ENCODE measurements at regions not wholly inside any gene's neighbourhood (a gene's known extent, or its start where the extent isn't known, plus 50 kb on each side); places are given as distances from the start of the nearest gene placed in this dataset.

GRCh38 chr4:148563684-148564083 lies 121.5 kb upstream of the NR3C2 start:
- H3K36me3 ChIP-seq (ENCODE audit: control insufficient read depth, low read length), result no peaks in the 10 kb centered on the region
- H4K20me1 ChIP-seq (ENCODE audit: control insufficient read depth, insufficient read depth, low read depth, low read length), result no peaks in the 10 kb centered on the region
- no peak overlapping the region for H3K4me3 ChIP-seq (ENCODE audit: low read length)
- TF ChIP-seq CTCF (IDR thresholded peaks at IDR 0.05; ENCODE audit: low read depth, low read length, poor library complexity, severe bottlenecking) (no peak), EZH2phosphoT487 (IDR thresholded peaks at IDR 0.05; ENCODE audit: borderline replicate concordance, low read length) (no peak)
- no peak overlapping the region for H3K4me2 ChIP-seq (ENCODE audit: low read length)
- no peaks in the 10 kb centered on the region for H3K9me3 ChIP-seq (ENCODE audit: control insufficient read depth, insufficient read depth, low read length)
- H3K9me2 ChIP-seq (replicated peaks; ENCODE audit: control insufficient read depth, low read length), result no peaks in the 10 kb centered on the region
- no peaks in the 10 kb centered on the region for H3K79me2 ChIP-seq (ENCODE audit: control insufficient read depth, low read length)
- no peaks in the 10 kb centered on the region for H3F3A ChIP-seq (ENCODE audit: control insufficient read depth, insufficient read depth)
- no peaks in the 10 kb centered on the region for H3K27me3 ChIP-seq (ENCODE audit: control insufficient read depth, low read length)
- H3K27ac ChIP-seq (ENCODE audit: low read depth, low read length), result no peak overlapping the region
- H3K4me1 ChIP-seq (ENCODE audit: control insufficient read depth, low read length), result no peaks in the 10 kb centered on the region

- Histone ChIP-seq H3K27ac (ENCODE audit: low read depth, low read length) (no peak overlapping the region), H3K4me1 (ENCODE audit: control insufficient read depth, low read length) (no peaks in the 10 kb centered on the region), H3K36me3 (ENCODE audit: control insufficient read depth, low read length) (no peaks in the 10 kb centered on the region), H4K20me1 (ENCODE audit: control insufficient read depth, insufficient read depth, low read depth, low read length) (no peaks in the 10 kb centered on the region), H3K9me3 (ENCODE audit: control insufficient read depth, insufficient read depth, low read length) (no peaks in the 10 kb centered on the region), H3K4me2 (ENCODE audit: low read length) (no peak overlapping the region), H3K79me2 (ENCODE audit: control insufficient read depth, low read length) (no peaks in the 10 kb centered on the region), H3K4me3 (ENCODE audit: low read length) (no peak overlapping the region), H3F3A (ENCODE audit: control insufficient read depth, insufficient read depth) (no peaks in the 10 kb centered on the region), H3K27me3 (ENCODE audit: control insufficient read depth, low read length) (no peaks in the 10 kb centered on the region), H3K9me2 (replicated peaks; ENCODE audit: control insufficient read depth, low read length) (no peaks in the 10 kb centered on the region)
- TF ChIP-seq CTCF (IDR thresholded peaks at IDR 0.05; ENCODE audit: low read depth, low read length, poor library complexity, severe bottlenecking), result no peak
- no peak for TF ChIP-seq EZH2phosphoT487 (IDR thresholded peaks at IDR 0.05; ENCODE audit: borderline replicate concordance, low read length)
Measured at GRCh38 chr4:148561467-148561866, 119.3 kb upstream of the NR3C2 start.

GRCh38 chr4:148557793-148558192 lies 115.6 kb upstream of the NR3C2 start:
- no peaks in the 10 kb centered on the region for H3K27me3 ChIP-seq (ENCODE audit: control insufficient read depth, low read length)
- H3K79me2 ChIP-seq (ENCODE audit: control insufficient read depth, low read length), result no peaks in the 10 kb centered on the region
- H3K36me3 ChIP-seq (ENCODE audit: control insufficient read depth, low read length), result no peaks in the 10 kb centered on the region
- no peak overlapping the region for H3K27ac ChIP-seq (ENCODE audit: low read depth, low read length)
- no peak overlapping the region for H3K4me2 ChIP-seq (ENCODE audit: low read length)
- H3K4me1 ChIP-seq (ENCODE audit: control insufficient read depth, low read length), result no peaks in the 10 kb centered on the region
- H4K20me1 ChIP-seq (ENCODE audit: control insufficient read depth, insufficient read depth, low read depth, low read length), result no peaks in the 10 kb centered on the region
- no peak overlapping the region for H3K4me3 ChIP-seq (ENCODE audit: low read length)
- no peak for TF ChIP-seq EZH2phosphoT487 (IDR thresholded peaks at IDR 0.05; ENCODE audit: borderline replicate concordance, low read length)
- TF ChIP-seq CTCF (IDR thresholded peaks at IDR 0.05; ENCODE audit: low read depth, low read length, poor library complexity, severe bottlenecking), result no peak
- H3K9me2 ChIP-seq (replicated peaks; ENCODE audit: control insufficient read depth, low read length), result no peaks in the 10 kb centered on the region
- H3K9me3 ChIP-seq (ENCODE audit: control insufficient read depth, insufficient read depth, low read length), result no peaks in the 10 kb centered on the region
- H3F3A ChIP-seq (ENCODE audit: control insufficient read depth, insufficient read depth), result no peaks in the 10 kb centered on the region

GRCh38 chr4:148550788-148551187 lies 108.6 kb upstream of the NR3C2 start:
- Histone ChIP-seq H3K4me1 (ENCODE audit: control insufficient read depth, low read length) (no peaks in the 10 kb centered on the region), H3K27ac (ENCODE audit: low read depth, low read length) (no peak overlapping the region), H3K9me2 (replicated peaks; ENCODE audit: control insufficient read depth, low read length) (no peaks in the 10 kb centered on the region), H3K79me2 (ENCODE audit: control insufficient read depth, low read length) (no peaks in the 10 kb centered on the region), H3F3A (ENCODE audit: control insufficient read depth, insufficient read depth) (no peaks in the 10 kb centered on the region), H3K27me3 (ENCODE audit: control insufficient read depth, low read length) (no peaks in the 10 kb centered on the region), H3K9me3 (ENCODE audit: control insufficient read depth, insufficient read depth, low read length) (no peaks in the 10 kb centered on the region), H3K36me3 (ENCODE audit: control insufficient read depth, low read length) (no peaks in the 10 kb centered on the region), H4K20me1 (ENCODE audit: control insufficient read depth, insufficient read depth, low read depth, low read length) (no peaks in the 10 kb centered on the region), H3K4me2 (ENCODE audit: low read length) (no peak overlapping the region), H3K4me3 (ENCODE audit: low read length) (no peak overlapping the region)
- TF ChIP-seq EZH2phosphoT487 (IDR thresholded peaks at IDR 0.05; ENCODE audit: borderline replicate concordance, low read length), result no peak
- no peak for TF ChIP-seq CTCF (IDR thresholded peaks at IDR 0.05; ENCODE audit: low read depth, low read length, poor library complexity, severe bottlenecking)
